22Rv1 (cell line): ENCODE measurements at regions not wholly inside any gene's neighbourhood (a gene's known extent, or its start where the extent isn't known, plus 50 kb on each side); places are given as distances from the start of the nearest gene placed in this dataset.
"Not testable (repeated sequence)": the region's sequence is repeated elsewhere in the genome, so short reads cannot be mapped to it uniquely, and the experiment has no call there.

Experiments used
- ZFX ChIP-seq: fragments of 450-650 bp; IDR thresholded peaks from 2 replicates; pipeline ENCODE4 v1.6.1; 2017; ENCODE audit warnings: antibody characterized with exemption, borderline replicate concordance
- TF ChIP-seq, protein P1 (sequence below): fragments of 450-650 bp; IDR thresholded peaks from 2 replicates; pipeline ENCODE4 v1.5.1; 2017; ENCODE audit warnings: mild to moderate bottlenecking

DNA sequence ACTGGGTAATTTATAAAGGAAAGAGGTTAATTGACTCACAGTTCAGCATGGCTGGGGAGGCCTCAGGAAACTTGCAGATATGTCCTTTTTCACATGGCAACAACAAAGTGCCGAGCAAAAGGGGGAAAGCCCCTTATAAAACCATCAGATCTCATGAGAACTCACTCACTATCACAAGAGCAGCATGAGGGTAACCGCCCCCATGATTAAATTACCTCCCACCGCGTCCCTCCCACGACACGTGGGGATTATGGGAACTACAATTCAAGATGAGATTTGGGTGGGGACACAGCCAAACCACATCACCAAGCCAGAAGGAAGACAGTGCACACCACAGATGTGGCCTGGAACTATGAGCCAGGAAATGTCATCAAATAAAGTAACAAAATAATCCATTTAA, 292.8 kb downstream of the FOXO1 start:
- TF ChIP-seq, protein P1, sequence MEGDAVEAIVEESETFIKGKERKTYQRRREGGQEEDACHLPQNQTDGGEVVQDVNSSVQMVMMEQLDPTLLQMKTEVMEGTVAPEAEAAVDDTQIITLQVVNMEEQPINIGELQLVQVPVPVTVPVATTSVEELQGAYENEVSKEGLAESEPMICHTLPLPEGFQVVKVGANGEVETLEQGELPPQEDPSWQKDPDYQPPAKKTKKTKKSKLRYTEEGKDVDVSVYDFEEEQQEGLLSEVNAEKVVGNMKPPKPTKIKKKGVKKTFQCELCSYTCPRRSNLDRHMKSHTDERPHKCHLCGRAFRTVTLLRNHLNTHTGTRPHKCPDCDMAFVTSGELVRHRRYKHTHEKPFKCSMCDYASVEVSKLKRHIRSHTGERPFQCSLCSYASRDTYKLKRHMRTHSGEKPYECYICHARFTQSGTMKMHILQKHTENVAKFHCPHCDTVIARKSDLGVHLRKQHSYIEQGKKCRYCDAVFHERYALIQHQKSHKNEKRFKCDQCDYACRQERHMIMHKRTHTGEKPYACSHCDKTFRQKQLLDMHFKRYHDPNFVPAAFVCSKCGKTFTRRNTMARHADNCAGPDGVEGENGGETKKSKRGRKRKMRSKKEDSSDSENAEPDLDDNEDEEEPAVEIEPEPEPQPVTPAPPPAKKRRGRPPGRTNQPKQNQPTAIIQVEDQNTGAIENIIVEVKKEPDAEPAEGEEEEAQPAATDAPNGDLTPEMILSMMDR = not testable (repeated sequence)
- not testable (repeated sequence) for TF ChIP-seq ZFX
